K562 (cell line): ENCODE measurements at regions not wholly inside any gene's neighbourhood (a gene's known extent, or its start where the extent isn't known, plus 50 kb on each side); places are given as distances from the start of the nearest gene placed in this dataset.

Source experiments
- ATAC-seq: fragments of 200-7000 bp; cut with Tn5 transposase; 3 replicates; pipeline ENCODE4 v1.9.1; 2020; ENCODE audit warnings: moderate library complexity
- BruUV-seq: library from RNA; stranded (reverse); fragments of 400-500 nt; replicated peaks from 2 replicates; lab custom pipeline; 2021; lab: Mats Ljungman, UMichigan
- CTCF ChIA-PET: fragments of 300-600 bp; formaldehyde crosslinking; extraction: SDS; loops from one replicate; lab custom pipeline; 2021; ENCODE audit warnings: low intra/inter-chr PET ratio; lab: Yijun Ruan, JAX
- POLR2A ChIA-PET: fragments of 300-600, 350-650 bp; sonication (Branson Sonifier 250); formaldehyde crosslinking; extraction: SDS; loops from one replicate; lab custom pipeline; 2021; ENCODE audit warnings: antibody characterized with exemption, inconsistent platforms; lab: Yijun Ruan, JAX
- DNase-seq, 4 experiments: peaks; one replicate each; pipeline versions ENCODE4 v3.0.0 to v3.0.0-alpha.2; 2011 to 2018; ENCODE audit warnings: low spot score in 3 of 4, mixed read lengths in 3 of 4; ENCODE audit errors: extremely low read depth in 1 of 4
- FAIRE-seq: peaks from 2 replicates; lab custom pipeline; 2011; peaks lifted over from hg19 to GRCh38; lab: Jason Lieb, UNC
- H2AFZ ChIP-seq: 2 replicates; pipeline ENCODE4 v1.6.0; 2011; ENCODE audit warnings: low read depth, low read length, control low read depth, inconsistent platforms
- H3K27ac ChIP-seq: fragments of 200-600 bp; 3 replicates; pipeline ENCODE4 v1.8.0; 2011; ENCODE audit warnings: low read depth, mild to moderate bottlenecking, control low read depth, inconsistent platforms, low read length, moderate library complexity, mixed read lengths; ENCODE audit errors: extremely low read depth
- H3K27me3 ChIP-seq, 2 experiments: fragments of 300-600 bp in 1 of 2; 2 replicates in 1 of 2; 3 replicates in 1 of 2; pipeline versions ENCODE4 v1.6.0 to v1.8.0; 2011; ENCODE audit warnings: inconsistent platforms in 2 of 2, low read length in 2 of 2, mild to moderate bottlenecking in 1 of 2, mixed read lengths in 1 of 2, moderate library complexity in 1 of 2; ENCODE audit not compliant: control insufficient read depth in 2 of 2, insufficient read depth in 2 of 2
- H3K36me3 ChIP-seq: fragments of 300-600 bp; 3 replicates; pipeline ENCODE4 v1.8.0; 2011; ENCODE audit warnings: mild to moderate bottlenecking, low read length, inconsistent platforms; ENCODE audit not compliant: control insufficient read depth, insufficient read depth
- H3K4me1 ChIP-seq, 2 experiments: fragments of 200-600 bp in 1 of 2; replicated peaks in 1 of 2; 2 replicates in 1 of 2; 3 replicates in 1 of 2; pipeline versions ENCODE4 v1.5.1 to v1.8.0; 2011; ENCODE audit warnings: inconsistent platforms in 2 of 2, low read length in 2 of 2, mild to moderate bottlenecking in 1 of 2, mixed read lengths in 1 of 2, moderate library complexity in 1 of 2; ENCODE audit not compliant: control insufficient read depth in 2 of 2, insufficient read depth in 2 of 2
- H3K4me2 ChIP-seq: 2 replicates; pipeline ENCODE4 v1.6.1; 2011; ENCODE audit warnings: low read length, control low read depth, inconsistent platforms, mixed read lengths; ENCODE audit not compliant: insufficient read depth
- H3K4me3 ChIP-seq: fragments of 200-600 bp; sonication (generic), shearing (Covaris generic); 2 replicates; pipeline ENCODE4 v1.5.1; 2016; ENCODE audit warnings: control low read depth, inconsistent platforms
- H3K79me2 ChIP-seq: fragments of 200-600 bp; 3 replicates; pipeline ENCODE4 v1.8.0; 2011; ENCODE audit warnings: low read length, inconsistent platforms; ENCODE audit not compliant: control insufficient read depth, insufficient read depth
- H3K9ac ChIP-seq, 2 experiments: 2 replicates each; pipeline versions ENCODE4 v1.6.0 to v1.6.1; 2011; ENCODE audit warnings: low read depth in 2 of 2, low read length in 2 of 2, control low read depth in 1 of 2, inconsistent platforms in 1 of 2, mild to moderate bottlenecking in 1 of 2, mixed read lengths in 1 of 2; ENCODE audit not compliant: insufficient read depth in 1 of 2
- H3K9me1 ChIP-seq: one replicate; pipeline ENCODE4 v1.6.0; 2011; ENCODE audit warnings: inconsistent platforms, mild to moderate bottlenecking, low read length, moderate library complexity; ENCODE audit not compliant: control insufficient read depth, insufficient read depth
- H3K9me3 ChIP-seq: replicated peaks from 2 replicates; pipeline ENCODE4 v1.5.1; 2011; ENCODE audit warnings: low read depth, low read length, inconsistent platforms; ENCODE audit not compliant: control insufficient read depth, insufficient read depth
- H4K20me1 ChIP-seq: replicated peaks from 2 replicates; pipeline ENCODE4 v1.6.1; 2011; ENCODE audit warnings: low read length, inconsistent platforms, mixed read lengths; ENCODE audit not compliant: control insufficient read depth, insufficient read depth
- AFF4 ChIP-seq: sonication (generic); formaldehyde crosslinking; IDR thresholded peaks from 2 replicates; pipeline ENCODE4 v1.8.0; 2023; ENCODE audit warnings: mild to moderate bottlenecking, missing genetic modification reagents
- BDP1 ChIP-seq: IDR thresholded peaks from 3 replicates; pipeline ENCODE4 v1.6.1; 2011; ENCODE audit not compliant: insufficient read length, insufficient read depth
- ESRRA ChIP-seq: fragments of 450-650 bp; IDR thresholded peaks from 2 replicates; pipeline ENCODE4 v1.6.1; 2014; ENCODE audit warnings: low read depth, mild to moderate bottlenecking, moderate library complexity, borderline replicate concordance
- ETS1 ChIP-seq: conservative IDR thresholded peaks from 2 replicates; pipeline ENCODE4 v1.6.1; 2011; ENCODE audit warnings: low read depth, mild to moderate bottlenecking, low read length; ENCODE audit not compliant: control insufficient read depth
- GATAD2B ChIP-seq: fragments of 450-650 bp; IDR thresholded peaks from 2 replicates; pipeline ENCODE4 v1.6.1; 2017; ENCODE audit warnings: mild to moderate bottlenecking, borderline replicate concordance
- HDAC1 ChIP-seq, 2 experiments: fragments of 450-650 bp; IDR thresholded peaks; 2 replicates each; pipeline ENCODE4 v1.6.1; 2016 to 2017; ENCODE audit warnings: inconsistent platforms in 1 of 2, mild to moderate bottlenecking in 1 of 2, moderate library complexity in 1 of 2
- JUND ChIP-seq, 2 experiments: IDR thresholded peaks; 2 replicates in 1 of 2; 3 replicates in 1 of 2; pipeline ENCODE4 v1.6.1; 2011; ENCODE audit warnings: borderline replicate concordance in 2 of 2, low read depth in 2 of 2, low read length in 2 of 2, improper control_type of control experiment in 1 of 2, missing biosample characterization in 1 of 2, missing genetic modification characterization in 1 of 2, missing genetic modification reagents in 1 of 2
- VEZF1 ChIP-seq: fragments of 200-800 bp; sonication (Bioruptor generic); IDR thresholded peaks from 2 replicates; pipeline ENCODE4 v1.6.1; 2017; ENCODE audit warnings: missing genetic modification characterization, missing compliant biosample characterization
- ZNF384 ChIP-seq: IDR thresholded peaks from 2 replicates; pipeline ENCODE4 v1.6.1; 2012; ENCODE audit warnings: low read depth, low read length, improper control_type of control experiment
- WGBS: fragments of 100-300 bp; shearing (Covaris generic); methylation state at CpG from one replicate; pipeline ENCODE4 v1.1.6; 2016; ENCODE audit warnings: low coverage, mixed read lengths; ENCODE audit not compliant: insufficient coverage; ENCODE audit errors: missing lambda C conversion rate; 5-methylcytosine and 5-hydroxymethylcytosine counted together
- in situ Hi-C: fragments of 300-500 bp; cut with MboI; formaldehyde crosslinking; loops from 4 replicates; pipeline ENCODE4 v1.15.0; 2018; ENCODE audit warnings: inconsistent platforms, mixed read lengths
- intact Hi-C: fragments of 100-400 bp; cut with micrococcal nuclease; formaldehyde crosslinking; loops from 2 replicates; pipeline ENCODE4 v1.14.2; 2022

GRCh38 chr1:8217011-8217711 lies 100.8 kb upstream of the SLC45A1 start (continued):
- no peak for TF ChIP-seq AFF4
- TF ChIP-seq VEZF1 = no peak

- 0% methylated on average over 1 of the region's 1 CpG for WGBS
- ATAC-seq (no peak), FAIRE-seq (peak; percentile 29), DNase-seq (no peak)
- Histone ChIP-seq H2AFZ (no peak overlapping the region), H4K20me1 (no peaks in the 10 kb centered on the region), H3K9me1 (no peaks in the 10 kb centered on the region), H3K4me2 (no peak overlapping the region), H3K36me3 (no peaks in the 10 kb centered on the region), H3K27me3 (peaks cover 6 to 45% of the 10 kb centered on the region in 2 experiments; a peak in 4 of 5 replicates), H3K9me3 (no peaks in the 10 kb centered on the region), H3K4me1 (peaks cover 19 to 28% of the 10 kb centered on the region in 2 experiments), H3K9ac (no peak overlapping the region), H3K79me2 (no peaks in the 10 kb centered on the region), H3K4me3 (no peak overlapping the region)
- in situ Hi-C loops = no loop called here
- ChIA-PET CTCF (no interaction called here), POLR2A (no interaction called here)
- TF ChIP-seq VEZF1 (peak; percentile 10; the same call in 1 of the 2 replicates), ETS1 (no peak), HDAC1 (IDR thresholded peaks at IDR 0.05) (no peak), ESRRA (peak; percentile 53; the same call in 1 of the 2 replicates), GATAD2B (no peak), ZNF384 (peak; percentile 51; the same call in 1 of the 2 replicates), JUND (IDR thresholded peaks at IDR 0.05; ENCODE audit: borderline replicate concordance, low read depth, low read length) (0 out of 2 replicates have a peak, but pooled peaks have one; percentile 7), JUND (tag; IDR thresholded peaks at IDR 0.05; ENCODE audit: borderline replicate concordance, low read depth, low read length) (no peak), BDP1 (no peak)
- TF ChIP-seq, all 486 proteins: peak for 4
- intact Hi-C loops = loop anchor here (5.0 kb wide), 1 partner anchor 49 kb away; no protein-coding TSS in a partner anchor
- H3K27ac ChIP-seq = no peak overlapping the region
- no TSS peak for BruUV-seq
Measured at GRCh38 chr1:8216005-8216404, 101.9 kb upstream of the SLC45A1 start.
